H1 (cell line): ENCODE measurements at regions not wholly inside any gene's neighbourhood (a gene's known extent, or its start where the extent isn't known, plus 50 kb on each side); places are given as distances from the start of the nearest gene placed in this dataset.

ENCODE experiments used
- CTCF ChIA-PET: fragments of 300-600 bp; sonication (Branson Sonifier 250); formaldehyde crosslinking; loops from one replicate; lab custom pipeline; 2021; ENCODE audit not compliant: partially characterized antibody; lab: Charles Lee
- POLR2A ChIA-PET: fragments of 300-600 bp; sonication (Branson Sonifier 250); formaldehyde crosslinking; loops from one replicate; lab custom pipeline; 2021; ENCODE audit warnings: inconsistent platforms; ENCODE audit not compliant: partially characterized antibody; lab: Charles Lee
- DNase-seq, 2 experiments: peaks; one replicate each; pipeline versions ENCODE4 v3.0.0 to v3.0.0-alpha.2; 2010 to 2022; ENCODE audit warnings: low spot score in 2 of 2, low read depth in 1 of 2, mixed read lengths in 1 of 2
- FAIRE-seq: peaks from 2 replicates; lab custom pipeline; 2011; peaks lifted over from hg19 to GRCh38; lab: Jason Lieb, UNC
- H2AFZ ChIP-seq: 2 replicates; pipeline ENCODE4 v1.8.1; 2012; ENCODE audit warnings: low read length, inconsistent platforms
- H2AK5ac ChIP-seq: 2 replicates; pipeline ENCODE4 v1.6.1; 2013; ENCODE audit warnings: low read depth, low read length
- H2BK120ac ChIP-seq: replicated peaks from 2 replicates; pipeline ENCODE3; 2013; ENCODE audit warnings: low read depth, low read length, inconsistent platforms
- H2BK12ac ChIP-seq: 2 replicates; pipeline ENCODE4 v1.6.1; 2013; ENCODE audit warnings: low read depth, low read length
- H2BK15ac ChIP-seq: 2 replicates; pipeline ENCODE4 v1.6.1; 2013; ENCODE audit warnings: low read length
- H2BK20ac ChIP-seq: 2 replicates; pipeline ENCODE4 v1.6.1; 2013; ENCODE audit warnings: low read length
- H2BK5ac ChIP-seq: 2 replicates; pipeline ENCODE4 v1.6.1; 2013; ENCODE audit warnings: low read depth, low read length
- H3K14ac ChIP-seq: 2 replicates; pipeline ENCODE4 v1.6.1; 2013; ENCODE audit warnings: inconsistent platforms; ENCODE audit not compliant: insufficient read length
- H3K18ac ChIP-seq: 2 replicates; pipeline ENCODE4 v1.6.1; 2013; ENCODE audit warnings: low read length; ENCODE audit errors: extremely low read depth
- H3K23ac ChIP-seq: 2 replicates; pipeline ENCODE4 v1.6.1; 2013; ENCODE audit warnings: inconsistent platforms; ENCODE audit not compliant: insufficient read length
- H3K23me2 ChIP-seq: 2 replicates; pipeline ENCODE4 v1.6.1; 2013; ENCODE audit warnings: low read depth, low read length
- H3K27ac ChIP-seq: 2 replicates; pipeline ENCODE4 v1.6.1; 2011; ENCODE audit warnings: low read depth, low read length, inconsistent platforms
- H3K27me3 ChIP-seq, 4 experiments: replicated peaks in 1 of 4; 1 replicate in 1 of 4; 2 replicates in 3 of 4; pipeline versions ENCODE4 v1.6.1 to v1.8.1; 2011 to 2013; ENCODE audit warnings: low read length in 3 of 4, mild to moderate bottlenecking in 3 of 4, inconsistent platforms in 2 of 4, mixed read lengths in 2 of 4, moderate library complexity in 1 of 4; ENCODE audit not compliant: control insufficient read depth in 3 of 4, insufficient read depth in 3 of 4; ENCODE audit errors: extremely low read depth in 1 of 4
- H3K36me3 ChIP-seq, 4 experiments: 2 replicates each; pipeline versions ENCODE4 v1.6.1 to v1.8.1; 2011 to 2013; ENCODE audit warnings: mild to moderate bottlenecking in 4 of 4, low read length in 3 of 4, moderate library complexity in 2 of 4, control low read depth in 1 of 4, inconsistent platforms in 1 of 4; ENCODE audit not compliant: insufficient read depth in 4 of 4, control insufficient read depth in 2 of 4
- H3K4ac ChIP-seq: replicated peaks from 2 replicates; pipeline ENCODE3; 2013; ENCODE audit warnings: low read length, low read depth, mixed read lengths, inconsistent platforms; ENCODE audit not compliant: insufficient read length
- H3K4me1 ChIP-seq, 4 experiments: replicated peaks in 1 of 4; 1 replicate in 1 of 4; 2 replicates in 3 of 4; pipeline versions ENCODE4 v1.6.1 to v1.8.1; 2011 to 2013; ENCODE audit warnings: low read length in 3 of 4, inconsistent platforms in 2 of 4, mixed read lengths in 1 of 4; ENCODE audit not compliant: insufficient read depth in 4 of 4, control insufficient read depth in 3 of 4
- H3K4me2 ChIP-seq, 2 experiments: 2 replicates each; pipeline versions ENCODE4 v1.6.1 to v1.8.1; 2011 to 2013; ENCODE audit warnings: low read depth in 2 of 2, low read length in 2 of 2, control low read depth in 1 of 2, inconsistent platforms in 1 of 2, mild to moderate bottlenecking in 1 of 2; ENCODE audit not compliant: insufficient read depth in 1 of 2
- H3K4me3 ChIP-seq, 4 experiments: fragments of 200-600, 300-600 bp in 1 of 4; sonication (generic), shearing (Covaris generic), sonication (Bioruptor Twin) in 1 of 4; 2 replicates each; pipeline versions ENCODE4 v1.5.1 to v1.8.1; 2011 to 2016; ENCODE audit warnings: low read length in 4 of 4, low read depth in 3 of 4, control low read depth in 2 of 4, inconsistent platforms in 2 of 4, mild to moderate bottlenecking in 2 of 4, mixed read lengths in 1 of 4, moderate library complexity in 1 of 4; ENCODE audit not compliant: insufficient read depth in 2 of 4; ENCODE audit errors: extremely low read depth in 1 of 4
- H3K56ac ChIP-seq: replicated peaks from 2 replicates; pipeline ENCODE3; 2013; ENCODE audit warnings: low read depth, mild to moderate bottlenecking, mixed read lengths, low read length, inconsistent platforms; ENCODE audit not compliant: insufficient read length
- H3K79me1 ChIP-seq: 2 replicates; pipeline ENCODE4 v1.6.1; 2013; ENCODE audit warnings: low read depth, low read length, control low read depth
- H3K79me2 ChIP-seq, 2 experiments: 2 replicates each; pipeline versions ENCODE4 v1.6.1 to v1.8.1; 2012 to 2013; ENCODE audit warnings: low read length in 2 of 2, mild to moderate bottlenecking in 2 of 2, inconsistent platforms in 1 of 2; ENCODE audit not compliant: insufficient read depth in 2 of 2, control insufficient read depth in 1 of 2
- H3K9ac ChIP-seq, 4 experiments: replicated peaks in 1 of 4; 1 replicate in 1 of 4; 2 replicates in 3 of 4; pipeline versions ENCODE4 v1.6.1 to v1.8.1; 2011 to 2013; ENCODE audit warnings: low read depth in 3 of 4, low read length in 3 of 4, control low read depth in 2 of 4, mild to moderate bottlenecking in 2 of 4, moderate library complexity in 2 of 4, inconsistent platforms in 1 of 4; ENCODE audit errors: extremely low read depth in 1 of 4
- H3K9me3 ChIP-seq, 2 experiments: 2 replicates each; pipeline versions ENCODE4 v1.6.1 to v1.8.1; 2012 to 2013; ENCODE audit warnings: mild to moderate bottlenecking in 2 of 2, moderate library complexity in 2 of 2, control low read depth in 1 of 2, inconsistent platforms in 1 of 2, low read depth in 1 of 2, low read length in 1 of 2, mixed read lengths in 1 of 2; ENCODE audit not compliant: insufficient read depth in 2 of 2
- H4K20me1 ChIP-seq, 2 experiments: replicated peaks in 1 of 2; 2 replicates each; pipeline versions ENCODE3 to v1.8.1; 2011 to 2013; ENCODE audit warnings: inconsistent platforms in 2 of 2, low read length in 2 of 2, mild to moderate bottlenecking in 1 of 2; ENCODE audit not compliant: insufficient read depth in 2 of 2, control insufficient read depth in 1 of 2
- H4K5ac ChIP-seq: 2 replicates; pipeline ENCODE4 v1.6.1; 2013; ENCODE audit warnings: low read length, low read depth, mixed read lengths, inconsistent platforms; ENCODE audit not compliant: insufficient read length
- H4K8ac ChIP-seq: 2 replicates; pipeline ENCODE4 v1.8.0; 2013; ENCODE audit warnings: mild to moderate bottlenecking, moderate library complexity, low read length, inconsistent platforms; ENCODE audit not compliant: insufficient read depth; ENCODE audit errors: extremely low read depth
- H4K91ac ChIP-seq: replicated peaks from 2 replicates; pipeline ENCODE3; 2013; ENCODE audit warnings: low read length, mixed read lengths, inconsistent platforms; ENCODE audit not compliant: insufficient read length
- TAF7 ChIP-seq: optimal IDR thresholded peaks from 2 replicates; pipeline ENCODE3; 2011; ENCODE audit warnings: low read depth, mild to moderate bottlenecking, inconsistent platforms, low read length, moderate library complexity, borderline replicate concordance
- WGBS, 2 experiments: shearing (Covaris generic) in 1 of 2; methylation state at CpG; one replicate each; pipeline versions ENCODE4 v1.1.6 to v1.1.7; 2013 to 2015; ENCODE audit warnings: low lambda C conversion rate in 2 of 2, mixed read lengths in 2 of 2, inconsistent platforms in 1 of 2, low coverage in 1 of 2, missing lambda C conversion rate in 1 of 2; ENCODE audit not compliant: insufficient replicate concordance in 2 of 2, insufficient coverage in 1 of 2, insufficient read length in 1 of 2; ENCODE audit errors: extremely low coverage in 1 of 2, missing lambda C conversion rate in 1 of 2; 5-methylcytosine and 5-hydroxymethylcytosine counted together

DNA sequence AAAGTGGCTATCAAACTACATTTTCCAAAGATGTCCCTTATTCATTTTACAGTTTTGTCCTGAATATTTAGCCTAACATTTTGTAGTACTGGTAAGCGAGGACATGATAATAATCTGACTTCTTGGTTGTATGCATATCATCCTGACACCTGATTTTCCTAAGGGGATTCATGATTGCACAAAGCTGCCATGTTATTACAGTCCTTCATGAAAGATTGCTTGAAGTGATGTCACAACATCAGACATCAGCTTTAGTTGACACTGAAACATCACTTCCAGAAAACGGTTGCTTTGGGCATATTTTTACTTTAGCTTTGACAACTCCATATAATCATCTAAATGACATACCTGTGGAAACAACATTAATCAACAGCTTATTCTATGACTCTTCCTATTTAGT lies 188.7 kb upstream of the PABPC4L start:
- H4K5ac ChIP-seq = no peak overlapping the region
- H2BK120ac ChIP-seq = no peak overlapping the region
- H3K9ac ChIP-seq = no peak overlapping the region
- no peak overlapping the region for H2BK20ac ChIP-seq
- no peaks in the 10 kb centered on the region for H3K27me3 ChIP-seq
- FAIRE-seq (no peak), DNase-seq (no peak)
- no peak overlapping the region for H4K8ac ChIP-seq
- no peak overlapping the region for H3K14ac ChIP-seq
- POLR2A ChIA-PET = no interaction called here
- H2AFZ ChIP-seq = no peak overlapping the region
- no peak overlapping the region for H3K4ac ChIP-seq
- no peak overlapping the region for H3K4me3 ChIP-seq
- H2BK5ac ChIP-seq = no peak overlapping the region
- no peak overlapping the region for H2BK15ac ChIP-seq
- H3K79me2 ChIP-seq = no peaks in the 10 kb centered on the region
- no peaks in the 10 kb centered on the region for H3K79me1 ChIP-seq
- WGBS, 2 experiments = 82% methylated on average over 2 of the region's 2 CpGs; no CpG with 5 or more reads in 1 of the 2 experiments
- no peaks in the 10 kb centered on the region for H3K9me3 ChIP-seq
- H4K20me1 ChIP-seq = no peaks in the 10 kb centered on the region
- H2AK5ac ChIP-seq = no peak overlapping the region
- H3K36me3 ChIP-seq = no peaks in the 10 kb centered on the region
- H3K23me2 ChIP-seq = no peaks in the 10 kb centered on the region
- CTCF ChIA-PET = interaction anchor here (0.7 kb wide), 1 partner anchor 57 kb away, joined by 3 read pairs; no protein-coding TSS in a partner anchor
- no peaks in the 10 kb centered on the region; a peak in 1 of 7 replicates for H3K4me1 ChIP-seq
- H4K91ac ChIP-seq = no peak overlapping the region
- H3K23ac ChIP-seq = no peak overlapping the region
- H3K56ac ChIP-seq = no peak overlapping the region
- no peak overlapping the region for H2BK12ac ChIP-seq
- H3K18ac ChIP-seq = no peak overlapping the region
- H3K4me2 ChIP-seq = no peak overlapping the region
- no peak overlapping the region for H3K27ac ChIP-seq
- TF ChIP-seq TAF7 = no peak
